Hepatocyte (in vitro differentiated cells): ENCODE measurements at regions not wholly inside any gene's neighbourhood (a gene's known extent, or its start where the extent isn't known, plus 50 kb on each side); places are given as distances from the start of the nearest gene placed in this dataset.
A peak's percentile ranks its signal among the peaks of the same experiment; 100 is the strongest.

Experiments
- DNase-seq: peaks from one replicate; pipeline ENCODE4 v3.0.0-alpha.2; 2016; ENCODE audit warnings: low spot score
- H2AFZ ChIP-seq: fragments of 200-600 bp; sonication (generic); 2 replicates; pipeline ENCODE4 v1.6.0; 2016; ENCODE audit warnings: antibody characterized with exemption, mild to moderate bottlenecking
- H3K27ac ChIP-seq: fragments of 200-600 bp; sonication (generic); 2 replicates; pipeline ENCODE4 v1.5.1; 2016; ENCODE audit warnings: mild to moderate bottlenecking
- H3K27me3 ChIP-seq: fragments of 200-600 bp; sonication (generic); 2 replicates; pipeline ENCODE4 v1.6.1; 2016
- H3K36me3 ChIP-seq: fragments of 200-600 bp; sonication (generic); replicated peaks from 2 replicates; pipeline ENCODE4 v1.5.1; 2016; ENCODE audit warnings: low read depth; ENCODE audit not compliant: insufficient read depth
- H3K4me1 ChIP-seq: fragments of 200-600 bp; sonication (generic); 2 replicates; pipeline ENCODE4 v1.5.1; 2016; ENCODE audit warnings: mild to moderate bottlenecking, moderate library complexity; ENCODE audit not compliant: insufficient read depth
- H3K4me2 ChIP-seq: fragments of 200-600 bp; sonication (generic); 2 replicates; pipeline ENCODE4 v1.6.0; 2016
- H3K4me3 ChIP-seq: fragments of 200-600 bp; sonication (generic); 2 replicates; pipeline ENCODE4 v1.5.1; 2016; ENCODE audit warnings: mild to moderate bottlenecking
- H3K79me2 ChIP-seq: fragments of 200-600 bp; sonication (generic); 2 replicates; pipeline ENCODE4 v1.6.0; 2017; ENCODE audit warnings: mild to moderate bottlenecking
- H3K9me2 ChIP-seq: fragments of 200-600 bp; sonication (generic); replicated peaks from 2 replicates; pipeline ENCODE4 v1.6.0; 2017; ENCODE audit warnings: mild to moderate bottlenecking; ENCODE audit not compliant: insufficient read depth
- H3K9me3 ChIP-seq: fragments of 200-600 bp; sonication (generic); 2 replicates; pipeline ENCODE4 v1.5.1; 2016; ENCODE audit warnings: low read depth, mild to moderate bottlenecking
- H4K20me1 ChIP-seq: fragments of 200-600 bp; sonication (generic); 2 replicates; pipeline ENCODE4 v1.6.0; 2016; ENCODE audit warnings: mild to moderate bottlenecking; ENCODE audit not compliant: insufficient read depth, poor library complexity, severe bottlenecking
- CTCF ChIP-seq: fragments of 200-600 bp; sonication (generic); IDR thresholded peaks from 2 replicates; pipeline ENCODE4 v1.5.1; 2016; ENCODE audit warnings: antibody characterized with exemption, mild to moderate bottlenecking; ENCODE audit not compliant: poor library complexity
- EZH2 ChIP-seq: fragments of 200-600 bp; sonication (generic); IDR thresholded peaks from 2 replicates; pipeline ENCODE4 v1.6.1; 2016; ENCODE audit warnings: antibody characterized with exemption, mild to moderate bottlenecking, borderline replicate concordance
- EZH2phosphoT487 ChIP-seq: fragments of 200-600 bp; sonication (generic); IDR thresholded peaks from one replicate; pipeline ENCODE4 v1.6.1; 2018; ENCODE audit warnings: antibody characterized with exemption, mild to moderate bottlenecking, low read depth, moderate library complexity; ENCODE audit not compliant: unreplicated experiment, severe bottlenecking
- WGBS: methylation state at CpG from one replicate; pipeline ENCODE4 v1.1.6; 2016; ENCODE audit warnings: low lambda C conversion rate; ENCODE audit errors: missing lambda C conversion rate; 5-methylcytosine and 5-hydroxymethylcytosine counted together

DNA sequence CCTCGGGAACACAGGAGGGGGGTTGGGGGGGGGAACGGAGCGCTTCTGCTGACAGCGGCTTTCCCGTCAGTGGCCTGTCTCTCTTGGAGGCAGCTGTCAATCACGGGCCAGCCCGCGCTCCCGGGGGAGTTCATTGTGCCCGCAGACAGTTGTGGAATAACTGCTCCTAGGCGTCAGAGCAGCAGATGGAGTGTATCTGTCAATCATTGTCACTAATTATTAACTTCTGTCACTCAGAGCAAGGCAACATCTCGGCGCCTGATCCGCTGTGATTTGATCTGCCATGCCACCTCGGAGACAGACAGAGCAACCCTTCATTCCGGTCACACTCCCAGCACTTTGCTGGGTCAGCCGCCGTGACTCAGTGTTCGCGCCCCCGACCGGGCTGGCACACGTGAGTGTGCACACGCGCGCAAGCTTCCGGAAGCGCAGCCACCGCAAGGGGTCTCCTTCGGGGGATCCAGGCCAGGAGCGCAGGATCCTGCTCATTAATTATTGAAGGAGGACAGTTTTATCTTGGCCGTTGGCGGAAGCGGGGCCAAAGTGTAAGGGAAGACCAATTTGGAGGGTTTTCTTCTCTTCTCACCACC, 75.8 kb downstream of the RRAGC start:
- H3K9me3 ChIP-seq = no peaks in the 10 kb centered on the region
- H3K4me1 ChIP-seq = no peaks in the 10 kb centered on the region
- 77% methylated on average over 33 of the region's 34 CpGs for WGBS
- TF ChIP-seq EZH2phosphoT487 = no peak
- no peak for TF ChIP-seq CTCF
- TF ChIP-seq EZH2 = no peak
- no peaks in the 10 kb centered on the region for H3K36me3 ChIP-seq
- peak; percentile 23 for DNase-seq
- no peaks in the 10 kb centered on the region for H3K9me2 ChIP-seq
- peak overlapping the region; percentile 51 for H3K4me2 ChIP-seq
- no peak overlapping the region for H2AFZ ChIP-seq
- no peaks in the 10 kb centered on the region for H4K20me1 ChIP-seq
- H3K27ac ChIP-seq = no peak overlapping the region
- H3K4me3 ChIP-seq = no peak overlapping the region
- H3K27me3 ChIP-seq = peaks cover 36% of the 10 kb centered on the region
- H3K79me2 ChIP-seq = no peaks in the 10 kb centered on the region

- H3K27me3 ChIP-seq = peaks cover 28% of the 10 kb centered on the region
- no peak overlapping the region for H3K27ac ChIP-seq
Observed at GRCh38 chr1:38781872-38782617, 77.5 kb downstream of the RRAGC start.

DNA sequence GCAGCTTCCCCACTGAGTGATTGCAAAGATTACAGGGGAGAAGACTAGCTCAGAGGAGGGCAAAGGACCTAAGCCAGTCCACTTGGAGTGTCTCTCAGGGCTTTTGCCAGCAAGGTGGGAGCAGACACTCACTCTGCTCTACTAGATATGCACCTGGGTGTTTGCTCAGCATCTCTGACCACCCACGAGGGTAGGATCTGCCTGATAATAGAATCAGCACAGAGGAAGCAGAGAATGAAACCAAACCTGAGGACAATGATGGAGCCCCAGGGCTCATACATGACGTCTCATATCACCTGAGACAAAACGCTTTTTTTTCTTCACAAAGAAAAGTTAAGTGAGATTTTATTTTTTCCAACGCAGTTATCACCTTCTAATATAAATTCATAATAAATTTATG, 79.4 kb downstream of the RRAGC start:
- TF ChIP-seq EZH2phosphoT487 (no peak), EZH2 (no peak)
- no peak overlapping the region for H3K4me3 ChIP-seq
- no peaks in the 10 kb centered on the region for H3K9me3 ChIP-seq
- peaks cover 28% of the 10 kb centered on the region for H3K27me3 ChIP-seq
- no peaks in the 10 kb centered on the region for H3K4me1 ChIP-seq
- H3K4me2 ChIP-seq = no peak overlapping the region
- H3K27ac ChIP-seq = no peak overlapping the region
- H3K36me3 ChIP-seq = no peaks in the 10 kb centered on the region
- H4K20me1 ChIP-seq = no peaks in the 10 kb centered on the region
- DNase-seq = no peak
- H3K79me2 ChIP-seq = no peaks in the 10 kb centered on the region
- no peak overlapping the region for H2AFZ ChIP-seq
- 69% methylated on average over 4 of the region's 4 CpGs for WGBS
- no peaks in the 10 kb centered on the region for H3K9me2 ChIP-seq

More at GRCh38 chr1:38781872-38782617, 77.5 kb downstream of the RRAGC start:
- H3K9me3 ChIP-seq = no peaks in the 10 kb centered on the region
- H3K36me3 ChIP-seq = no peaks in the 10 kb centered on the region
- no peak overlapping the region for H2AFZ ChIP-seq
- H4K20me1 ChIP-seq = no peaks in the 10 kb centered on the region
- H3K79me2 ChIP-seq = no peaks in the 10 kb centered on the region
- H3K4me3 ChIP-seq = no peak overlapping the region
- no peak overlapping the region for H3K4me2 ChIP-seq
- no peaks in the 10 kb centered on the region for H3K9me2 ChIP-seq
- DNase-seq = no peak
- 65% methylated on average over 4 of the region's 4 CpGs for WGBS
- no peaks in the 10 kb centered on the region for H3K4me1 ChIP-seq
- TF ChIP-seq CTCF = no peak
- no peak for TF ChIP-seq EZH2phosphoT487
- TF ChIP-seq EZH2 = no peak

GRCh38 chr1:38779491-38779890, 80.1 kb downstream of the RRAGC start:
- H4K20me1 ChIP-seq = no peaks in the 10 kb centered on the region
- no peaks in the 10 kb centered on the region for H3K9me3 ChIP-seq
- H3K4me3 ChIP-seq = no peak overlapping the region
- no peaks in the 10 kb centered on the region for H3K4me1 ChIP-seq
- no peaks in the 10 kb centered on the region for H3K79me2 ChIP-seq
- H3K27me3 ChIP-seq = peaks cover 28% of the 10 kb centered on the region
- H3K27ac ChIP-seq = no peak overlapping the region
- no peak overlapping the region for H3K4me2 ChIP-seq
- no peaks in the 10 kb centered on the region for H3K36me3 ChIP-seq
- WGBS = 81% methylated on average over 5 of the region's 5 CpGs
- H3K9me2 ChIP-seq = no peaks in the 10 kb centered on the region
- H2AFZ ChIP-seq = no peak overlapping the region
- DNase-seq = no peak
- no peak for TF ChIP-seq EZH2phosphoT487
- no peak for TF ChIP-seq EZH2
- no peak for TF ChIP-seq CTCF
